Loucy (cell line): ENCODE measurements at regions not wholly inside any gene's neighbourhood (a gene's known extent, or its start where the extent isn't known, plus 50 kb on each side); places are given as distances from the start of the nearest gene placed in this dataset.

Experiments
- H2AFZ ChIP-seq: fragments of 200-600 bp; sonication (generic); 2 replicates; pipeline ENCODE4 v1.6.0; 2016; ENCODE audit warnings: antibody characterized with exemption, mild to moderate bottlenecking, low read length, moderate library complexity
- H3F3A ChIP-seq: fragments of 200-600 bp; 2 replicates; pipeline ENCODE4 v1.6.0; 2016; ENCODE audit warnings: antibody characterized with exemption, low read depth, mild to moderate bottlenecking
- H3K27me3 ChIP-seq: fragments of 200-600 bp; sonication (generic); 2 replicates; pipeline ENCODE4 v1.6.1; 2014; ENCODE audit warnings: low read length, mild to moderate bottlenecking; ENCODE audit not compliant: insufficient read depth, poor library complexity, severe bottlenecking
- H3K36me3 ChIP-seq: fragments of 200-600 bp; sonication (generic); 2 replicates; pipeline ENCODE4 v1.6.1; 2016; ENCODE audit warnings: low read length; ENCODE audit not compliant: insufficient read depth
- H3K4me1 ChIP-seq: fragments of 200-600 bp; sonication (generic); 2 replicates; pipeline ENCODE4 v1.5.1; 2014; ENCODE audit warnings: low read length, mild to moderate bottlenecking; ENCODE audit not compliant: insufficient read depth, poor library complexity, severe bottlenecking
- H3K4me2 ChIP-seq: fragments of 200-600 bp; sonication (generic); 2 replicates; pipeline ENCODE4 v1.6.0; 2014; ENCODE audit warnings: antibody characterized with exemption, low read length, low read depth, mild to moderate bottlenecking; ENCODE audit not compliant: poor library complexity, severe bottlenecking
- H3K4me3 ChIP-seq: fragments of 200-600 bp; sonication (generic); 2 replicates; pipeline ENCODE4 v1.5.1; 2014; ENCODE audit warnings: low read length, mild to moderate bottlenecking, mixed read lengths; ENCODE audit not compliant: poor library complexity, severe bottlenecking
- H3K79me2 ChIP-seq: fragments of 200-600 bp; sonication (generic); 2 replicates; pipeline ENCODE4 v1.6.1; 2014; ENCODE audit warnings: low read length; ENCODE audit not compliant: insufficient read depth
- H3K9ac ChIP-seq: fragments of 200-600 bp; sonication (generic); 2 replicates; pipeline ENCODE4 v1.6.0; 2014; ENCODE audit warnings: mild to moderate bottlenecking, low read depth, low read length, moderate library complexity; ENCODE audit not compliant: poor library complexity, severe bottlenecking
- H3K9me2 ChIP-seq: fragments of 200-600 bp; sonication (generic); replicated peaks from 2 replicates; pipeline ENCODE4 v1.6.1; 2016; ENCODE audit warnings: low read depth, low read length, mixed read lengths
- H3K9me3 ChIP-seq: fragments of 200-600 bp; sonication (generic); 2 replicates; pipeline ENCODE4 v1.6.1; 2014; ENCODE audit warnings: mild to moderate bottlenecking, antibody characterized with exemption, low read length, low read depth; ENCODE audit not compliant: insufficient read depth
- H4K20me1 ChIP-seq: fragments of 200-600 bp; sonication (generic); 2 replicates; pipeline ENCODE4 v1.6.0; 2014; ENCODE audit warnings: antibody characterized with exemption, low read length, mild to moderate bottlenecking; ENCODE audit not compliant: insufficient read depth, poor library complexity, severe bottlenecking
- CTCF ChIP-seq: fragments of 200-600 bp; sonication (generic); conservative IDR thresholded peaks from 2 replicates; pipeline ENCODE4 v1.5.1; 2014; ENCODE audit warnings: mild to moderate bottlenecking, antibody characterized with exemption, low read length
- EZH2phosphoT487 ChIP-seq: fragments of 200-600 bp; IDR thresholded peaks from 2 replicates; pipeline ENCODE4 v1.6.1; 2018; ENCODE audit warnings: antibody characterized with exemption, mild to moderate bottlenecking, moderate library complexity, borderline replicate concordance

GRCh38 chr6:47106216-47106615, 64.1 kb upstream of the ADGRF1 start:
- H3K4me3 ChIP-seq: no peak overlapping the region
- no peaks in the 10 kb centered on the region for H3K79me2 ChIP-seq
- H3K4me2 ChIP-seq: no peak overlapping the region
- no peaks in the 10 kb centered on the region for H3F3A ChIP-seq
- H4K20me1 ChIP-seq: no peaks in the 10 kb centered on the region
- H3K4me1 ChIP-seq: peaks cover 3% of the 10 kb centered on the region
- no peaks in the 10 kb centered on the region for H3K9me3 ChIP-seq
- H3K36me3 ChIP-seq: no peaks in the 10 kb centered on the region
- H3K9ac ChIP-seq: no peak overlapping the region
- H3K9me2 ChIP-seq: no peaks in the 10 kb centered on the region
- H3K27me3 ChIP-seq: no peaks in the 10 kb centered on the region
- no peak for TF ChIP-seq EZH2phosphoT487
- no peak for TF ChIP-seq CTCF
- H2AFZ ChIP-seq: no peak overlapping the region

- no peaks in the 10 kb centered on the region for H3K79me2 ChIP-seq
- H3K27me3 ChIP-seq: no peaks in the 10 kb centered on the region
- no peaks in the 10 kb centered on the region for H3K9me3 ChIP-seq
- no peak overlapping the region for H3K4me3 ChIP-seq
- H3K9me2 ChIP-seq: no peaks in the 10 kb centered on the region
- no peak overlapping the region for H3K9ac ChIP-seq
- no peaks in the 10 kb centered on the region for H4K20me1 ChIP-seq
- no peak for TF ChIP-seq EZH2phosphoT487
- no peak for TF ChIP-seq CTCF
- H3F3A ChIP-seq: no peaks in the 10 kb centered on the region
- H2AFZ ChIP-seq: no peak overlapping the region
- peaks cover 3% of the 10 kb centered on the region for H3K4me1 ChIP-seq
- no peak overlapping the region for H3K4me2 ChIP-seq
- no peaks in the 10 kb centered on the region for H3K36me3 ChIP-seq
These were observed 63.5 kb upstream of the ADGRF1 start for GRCh38 chr6:47105469-47106178.

- Histone ChIP-seq H3K27me3 (no peaks in the 10 kb centered on the region), H3K9me3 (no peaks in the 10 kb centered on the region), H2AFZ (no peak overlapping the region), H3K36me3 (no peaks in the 10 kb centered on the region), H4K20me1 (no peaks in the 10 kb centered on the region), H3K9me2 (no peaks in the 10 kb centered on the region), H3K4me2 (no peak overlapping the region), H3K4me1 (peaks cover 3% of the 10 kb centered on the region), H3F3A (no peaks in the 10 kb centered on the region), H3K9ac (no peak overlapping the region), H3K79me2 (no peaks in the 10 kb centered on the region), H3K4me3 (no peak overlapping the region)
- TF ChIP-seq EZH2phosphoT487 (no peak), CTCF (no peak)
These were observed 61.8 kb upstream of the ADGRF1 start for GRCh38 chr6:47103931-47104330.
